GM12878 (cell line): ENCODE measurements at regions not wholly inside any gene's neighbourhood (a gene's known extent, or its start where the extent isn't known, plus 50 kb on each side); places are given as distances from the start of the nearest gene placed in this dataset.

ENCODE experiments used
- ATAC-seq: fragments of 200-7000 bp; cut with Tn5 transposase; 3 replicates; pipeline ENCODE4 v1.9.1; 2020; ENCODE audit warnings: mild to moderate bottlenecking, moderate library complexity
- BruUV-seq: library from RNA; stranded (reverse); fragments of 400-500 nt; replicated peaks from 2 replicates; lab custom pipeline; 2021; lab: Mats Ljungman, UMichigan
- CTCF ChIA-PET: fragments of 300-600 bp; sonication (Branson Sonifier 250); formaldehyde crosslinking; extraction: SDS; loops from one replicate; lab custom pipeline; 2021; ENCODE audit warnings: inconsistent platforms; lab: Yijun Ruan, JAX
- POLR2A ChIA-PET: fragments of 350-600 bp; formaldehyde crosslinking; extraction: SDS; loops from one replicate; lab custom pipeline; 2021; ENCODE audit warnings: inconsistent platforms; lab: Charles Lee
- RAD21 ChIA-PET: fragments of 300-600 bp; sonication (Branson Sonifier 250); formaldehyde crosslinking; loops from one replicate; lab custom pipeline; 2023; ENCODE audit warnings: antibody characterized with exemption; ENCODE audit not compliant: unreplicated experiment; lab: Charles Lee
- SMC1A ChIA-PET: fragments of 300-600 bp; sonication (Branson Sonifier 250); formaldehyde crosslinking; loops from one replicate; lab custom pipeline; 2023; ENCODE audit not compliant: unreplicated experiment, uncharacterized antibody; lab: Charles Lee
- DNase-seq: peaks from one replicate; pipeline ENCODE4 v3.0.0-alpha.2; 2011; ENCODE audit warnings: low read depth, low spot score
- FAIRE-seq: peaks from 3 replicates; lab custom pipeline; 2011; peaks lifted over from hg19 to GRCh38; lab: Jason Lieb, UNC
- H2AFZ ChIP-seq: 2 replicates; pipeline ENCODE4 v1.6.0; 2011; ENCODE audit warnings: low read depth, low read length, control low read depth; ENCODE audit not compliant: control insufficient read depth
- H3K27ac ChIP-seq: 2 replicates; pipeline ENCODE4 v1.5.1; 2011; ENCODE audit warnings: control low read depth; ENCODE audit not compliant: control insufficient read depth, insufficient read depth
- H3K27me3 ChIP-seq, 2 experiments: replicated peaks in 1 of 2; 2 replicates each; pipeline versions ENCODE4 v1.6.0 to v1.6.1; 2011; ENCODE audit warnings: low read length in 1 of 2; ENCODE audit not compliant: control insufficient read depth in 2 of 2, insufficient read depth in 2 of 2
- H3K36me3 ChIP-seq, 2 experiments: 2 replicates each; pipeline ENCODE4 v1.5.1; 2011; ENCODE audit warnings: low read length in 1 of 2; ENCODE audit not compliant: control insufficient read depth in 2 of 2, insufficient read depth in 2 of 2
- H3K4me1 ChIP-seq: 2 replicates; pipeline ENCODE4 v1.6.1; 2011; ENCODE audit warnings: mild to moderate bottlenecking, low read length, moderate library complexity, mixed read lengths; ENCODE audit not compliant: control insufficient read depth, insufficient read depth
- H3K4me2 ChIP-seq: 2 replicates; pipeline ENCODE4 v1.6.0; 2011; ENCODE audit warnings: control low read depth; ENCODE audit not compliant: control insufficient read depth, insufficient read depth
- H3K4me3 ChIP-seq: fragments of 200-600 bp; sonication (generic); 2 replicates; pipeline ENCODE4 v1.5.1; 2016
- H3K79me2 ChIP-seq: 2 replicates; pipeline ENCODE4 v1.6.0; 2011; ENCODE audit warnings: low read length; ENCODE audit not compliant: control insufficient read depth, insufficient read depth
- H3K9ac ChIP-seq: 2 replicates; pipeline ENCODE4 v1.8.0; 2011; ENCODE audit warnings: low read length, control low read depth, mixed read lengths; ENCODE audit not compliant: control insufficient read depth, insufficient read depth
- H3K9me3 ChIP-seq: replicated peaks from 3 replicates; pipeline ENCODE4 v1.5.1; 2011; ENCODE audit warnings: mild to moderate bottlenecking, low read length; ENCODE audit not compliant: control insufficient read depth, insufficient read depth
- H4K20me1 ChIP-seq: 2 replicates; pipeline ENCODE4 v1.6.0; 2011; ENCODE audit not compliant: control insufficient read depth, insufficient read depth
- ASH2L ChIP-seq: fragments of 300-600, 200-600 bp; sonication (generic); IDR thresholded peaks from 2 replicates; pipeline ENCODE4 v1.6.1; 2017; ENCODE audit warnings: low read depth, mild to moderate bottlenecking, borderline replicate concordance
- CUX1 ChIP-seq: IDR thresholded peaks from 2 replicates; pipeline ENCODE4 v1.6.1; 2012; ENCODE audit warnings: improper control_type of control experiment, low read depth, low read length; ENCODE audit not compliant: insufficient replicate concordance
- JUND ChIP-seq: IDR thresholded peaks from 2 replicates; pipeline ENCODE4 v1.6.1; 2012; ENCODE audit warnings: low read depth, mild to moderate bottlenecking, low read length, improper control_type of control experiment, moderate library complexity
- PAX5 ChIP-seq: IDR thresholded peaks from 2 replicates; pipeline ENCODE4 v1.6.1; 2011; ENCODE audit warnings: low read depth, low read length, borderline replicate concordance
- PAX8 ChIP-seq: fragments of 450-650 bp; IDR thresholded peaks from 2 replicates; pipeline ENCODE4 v1.6.1; 2017; ENCODE audit warnings: mild to moderate bottlenecking, moderate library complexity
- SMAD1 ChIP-seq: fragments of 450-650 bp; IDR thresholded peaks from 2 replicates; pipeline ENCODE4 v1.6.1; 2018; ENCODE audit warnings: mild to moderate bottlenecking, low read depth; ENCODE audit not compliant: partially characterized antibody
- SMAD5 ChIP-seq: IDR thresholded peaks from 2 replicates; pipeline ENCODE4 v1.6.1; 2016; ENCODE audit warnings: antibody characterized with exemption, low read depth
- SMC3 ChIP-seq: IDR thresholded peaks from 2 replicates; pipeline ENCODE4 v1.6.1; 2011; ENCODE audit warnings: low read length, improper control_type of control experiment, borderline replicate concordance
- STAT3 ChIP-seq: IDR thresholded peaks from 2 replicates; pipeline ENCODE4 v1.6.1; 2011; ENCODE audit warnings: low read depth, low read length, improper control_type of control experiment
- YY1 ChIP-seq: IDR thresholded peaks from 2 replicates; pipeline ENCODE4 v1.6.1; 2011; ENCODE audit warnings: low read depth, mild to moderate bottlenecking, low read length
- ZZZ3 ChIP-seq: IDR thresholded peaks from 2 replicates; pipeline ENCODE4 v1.6.1; 2011; ENCODE audit warnings: low read depth; ENCODE audit not compliant: control insufficient read depth, insufficient read length
- whole genome bisulfite sequencing: methylation state at CpG from one replicate; pipeline ENCODE4 v1.1.6; 2016; ENCODE audit warnings: low lambda C conversion rate; ENCODE audit not compliant: insufficient replicate concordance, insufficient coverage; ENCODE audit errors: missing lambda C conversion rate; 5-methylcytosine and 5-hydroxymethylcytosine counted together
- in situ Hi-C: fragments of 300-500 bp; cut with MboI; formaldehyde crosslinking; loops from 9 replicates; pipeline ENCODE4 v1.14.3; 2018; ENCODE audit warnings: mixed read lengths
- intact Hi-C: fragments of 100-400 bp; cut with micrococcal nuclease; formaldehyde crosslinking; loops from one replicate; pipeline ENCODE4 v1.14.2; 2022; ENCODE audit not compliant: unreplicated experiment

- TF ChIP-seq CUX1 (no peak), PAX8 (no peak), YY1 (no peak)
Observed at GRCh38 chr2:145558617-145559350, 1038.9 kb upstream of the ZEB2 start (continued).

GRCh38 chr2:145555360-145555759, 1035.4 kb upstream of the ZEB2 start:
- intact Hi-C loops (no loop called here), in situ Hi-C loops (no loop called here)
- FAIRE-seq = no peak
- H3K27me3 ChIP-seq = no peaks in the 10 kb centered on the region
- no peak overlapping the region for H3K4me2 ChIP-seq
- no peaks in the 10 kb centered on the region for H4K20me1 ChIP-seq
- WGBS = 0% methylated on average over 1 of the region's 1 CpG
- no peak for ATAC-seq
- ChIA-PET CTCF (no interaction called here), RAD21 (no interaction called here), POLR2A (no interaction called here), SMC1A (no interaction called here)
- no peaks in the 10 kb centered on the region for H3K36me3 ChIP-seq
- BruUV-seq = no TSS peak
- H3K79me2 ChIP-seq = no peaks in the 10 kb centered on the region
- no peaks in the 10 kb centered on the region for H3K9me3 ChIP-seq
- DNase-seq = no peak
- no peak overlapping the region for H3K4me3 ChIP-seq
- no peak overlapping the region for H3K27ac ChIP-seq
- no peaks in the 10 kb centered on the region for H3K4me1 ChIP-seq
- no peak overlapping the region for H2AFZ ChIP-seq
- no peak overlapping the region for H3K9ac ChIP-seq
- TF ChIP-seq ZZZ3 = no peak
- TF ChIP-seq ASH2L = no peak
- TF ChIP-seq PAX5 = no peak
- no peak for TF ChIP-seq SMAD1
- TF ChIP-seq STAT3 = no peak
- no peak for TF ChIP-seq SMAD5
- no peak for TF ChIP-seq YY1
- TF ChIP-seq CUX1 = no peak
- no peak for TF ChIP-seq JUND
- TF ChIP-seq SMC3 = no peak
